Endothelial cell of umbilical vein (primary cell): ENCODE measurements at regions not wholly inside any gene's neighbourhood (a gene's known extent, or its start where the extent isn't known, plus 50 kb on each side); places are given as distances from the start of the nearest gene placed in this dataset.
"Not testable (repeated sequence)": the region's sequence is repeated elsewhere in the genome, so short reads cannot be mapped to it uniquely, and the experiment has no call there.

Source experiments
- BruUV-seq: library from RNA; stranded (reverse); fragments of 400-500 nt; replicated peaks from 2 replicates; lab custom pipeline; 2021; lab: Mats Ljungman, UMichigan
- CTCF ChIA-PET: fragments of 300-600, 350-600 bp; sonication (Branson Sonifier 250); formaldehyde crosslinking; loops from one replicate; lab custom pipeline; 2021; ENCODE audit warnings: antibody characterized with exemption, inconsistent platforms; lab: Charles Lee
- POLR2A ChIA-PET: fragments of 300-600, 350-600 bp; sonication (Branson Sonifier 250); formaldehyde crosslinking; loops from one replicate; lab custom pipeline; 2021; ENCODE audit warnings: antibody characterized with exemption, inconsistent platforms; lab: Charles Lee
- DNase-seq: peaks from one replicate; pipeline ENCODE4 v3.0.0-alpha.2; 2011; ENCODE audit warnings: low read depth, low spot score
- FAIRE-seq: peaks from 2 replicates; lab custom pipeline; 2011; peaks lifted over from hg19 to GRCh38; lab: Jason Lieb, UNC
- H2AFZ ChIP-seq: 2 replicates; pipeline ENCODE4 v1.6.0; 2012; ENCODE audit warnings: low read depth, low read length, control low read depth, inconsistent platforms
- H3K27ac ChIP-seq: 2 replicates; pipeline ENCODE4 v1.5.1; 2011; ENCODE audit warnings: low read depth, mild to moderate bottlenecking, control low read depth, low read length, moderate library complexity; ENCODE audit not compliant: insufficient read depth
- H3K27me3 ChIP-seq, 2 experiments: 2 replicates each; pipeline versions ENCODE4 v1.6.0 to v1.6.1; 2011; ENCODE audit warnings: low read length in 2 of 2, mixed read lengths in 1 of 2; ENCODE audit not compliant: control insufficient read depth in 2 of 2, insufficient read depth in 2 of 2
- H3K36me3 ChIP-seq, 2 experiments: 2 replicates in 1 of 2; 3 replicates in 1 of 2; pipeline ENCODE4 v1.5.1; 2011; ENCODE audit warnings: low read length in 2 of 2, mild to moderate bottlenecking in 1 of 2, moderate library complexity in 1 of 2; ENCODE audit not compliant: control insufficient read depth in 2 of 2, insufficient read depth in 2 of 2; ENCODE audit errors: extremely low read depth in 1 of 2
- H3K4me1 ChIP-seq: 3 replicates; pipeline ENCODE4 v1.5.1; 2011; ENCODE audit warnings: mild to moderate bottlenecking, low read length; ENCODE audit not compliant: control insufficient read depth, insufficient read depth; ENCODE audit errors: extremely low read depth
- H3K4me2 ChIP-seq: 2 replicates; pipeline ENCODE4 v1.6.1; 2011; ENCODE audit warnings: low read length, control low read depth, mixed read lengths; ENCODE audit not compliant: insufficient read depth
- H3K4me3 ChIP-seq, 3 experiments: fragments of 200-600 bp in 1 of 3; sonication (generic), shearing (Covaris generic) in 1 of 3; replicated peaks in 1 of 3; 2 replicates each; pipeline ENCODE4 v1.5.1; 2011 to 2016; ENCODE audit warnings: control low read depth in 3 of 3, low read length in 3 of 3, mild to moderate bottlenecking in 2 of 3, inconsistent platforms in 1 of 3, low read depth in 1 of 3, moderate library complexity in 1 of 3; ENCODE audit not compliant: insufficient read depth in 1 of 3
- H3K79me2 ChIP-seq: 2 replicates; pipeline ENCODE4 v1.6.0; 2012; ENCODE audit warnings: low read length, inconsistent platforms; ENCODE audit not compliant: control insufficient read depth, insufficient read depth
- H3K9ac ChIP-seq: replicated peaks from 2 replicates; pipeline ENCODE3; 2011; ENCODE audit warnings: low read length, control low read depth; ENCODE audit not compliant: insufficient read depth; ENCODE audit errors: extremely low read depth
- H3K9me1 ChIP-seq: replicated peaks from 3 replicates; pipeline ENCODE4 v1.6.0; 2011; ENCODE audit warnings: mild to moderate bottlenecking, low read length; ENCODE audit not compliant: control insufficient read depth, insufficient read depth; ENCODE audit errors: extremely low read depth
- H3K9me3 ChIP-seq: replicated peaks from 2 replicates; pipeline ENCODE4 v1.5.1; 2012; ENCODE audit warnings: low read length, inconsistent platforms; ENCODE audit not compliant: control insufficient read depth, insufficient read depth
- H4K20me1 ChIP-seq: replicated peaks from 2 replicates; pipeline ENCODE3; 2011; ENCODE audit warnings: mild to moderate bottlenecking, low read length; ENCODE audit not compliant: control insufficient read depth, insufficient read depth; ENCODE audit errors: extremely low read depth
- CTCF ChIP-seq, 2 donors: IDR thresholded peaks; 1 replicate in 1 of 2; 2 replicates in 1 of 2; pipeline ENCODE4 v1.5.1; 2011; ENCODE audit warnings: low read length in 2 of 2, mild to moderate bottlenecking in 2 of 2, moderate library complexity in 2 of 2, control low read depth in 1 of 2, inconsistent platforms in 1 of 2, low read depth in 1 of 2; ENCODE audit not compliant: insufficient read depth in 1 of 2; ENCODE audit errors: extremely low read depth in 1 of 2
- EZH2 ChIP-seq: IDR thresholded peaks from 2 replicates; pipeline ENCODE4 v1.6.1; 2012; ENCODE audit warnings: borderline replicate concordance, low read depth, mild to moderate bottlenecking, moderate library complexity, low read length, inconsistent platforms; ENCODE audit not compliant: severe bottlenecking
- FOS ChIP-seq: IDR thresholded peaks from 2 replicates; pipeline ENCODE4 v1.6.1; 2011; ENCODE audit warnings: mild to moderate bottlenecking, low read length, moderate library complexity, borderline replicate concordance; ENCODE audit not compliant: insufficient read depth
- GATA2 ChIP-seq: IDR thresholded peaks from 2 replicates; pipeline ENCODE4 v1.7.0; 2011; ENCODE audit warnings: low read depth, mild to moderate bottlenecking, moderate library complexity, mixed read lengths, low read length; ENCODE audit not compliant: insufficient read length, insufficient read depth
- JUN ChIP-seq: IDR thresholded peaks from 2 replicates; pipeline ENCODE4 v1.6.1; 2011; ENCODE audit warnings: borderline replicate concordance, low read depth; ENCODE audit not compliant: insufficient read length, insufficient read depth
- MAX ChIP-seq: IDR thresholded peaks from 2 replicates; pipeline ENCODE4 v1.6.1; 2011; ENCODE audit not compliant: insufficient read depth, insufficient read length
- MYC ChIP-seq: IDR thresholded peaks from one replicate; pipeline ENCODE4 v1.6.1; 2011; ENCODE audit warnings: mild to moderate bottlenecking, low read depth, low read length
- POLR2A ChIP-seq: IDR thresholded peaks from 2 replicates; pipeline ENCODE4 v1.6.1; 2012; ENCODE audit warnings: low read depth, mild to moderate bottlenecking, control low read depth, low read length
- POLR2AphosphoS5 ChIP-seq: IDR thresholded peaks from 2 replicates; pipeline ENCODE4 v1.6.1; 2012; ENCODE audit warnings: low read depth, mild to moderate bottlenecking, control low read depth, low read length, moderate library complexity; ENCODE audit not compliant: insufficient read depth
- dilution Hi-C: fragments of 300-500 bp; cut with MboI; formaldehyde crosslinking; loops from one replicate; pipeline ENCODE4 v1.15.0; 2019; ENCODE audit warnings: low sequenced_read_pairs; ENCODE audit not compliant: extremely low pct_ligation_motif_present
- intact Hi-C: fragments of 100-400 bp; cut with micrococcal nuclease; formaldehyde crosslinking; loops from one replicate; pipeline ENCODE4 v1.10.0; 2022

GRCh38 chr3:567488-568185 is 371.1 kb downstream of the CHL1 start:
- H3K9me1 ChIP-seq = no peaks in the 10 kb centered on the region
- no peaks in the 10 kb centered on the region for H3K36me3 ChIP-seq
- H4K20me1 ChIP-seq = no peaks in the 10 kb centered on the region
- no peak overlapping the region for H2AFZ ChIP-seq
- no peaks in the 10 kb centered on the region for H3K79me2 ChIP-seq
- no peak overlapping the region for H3K27ac ChIP-seq
- no TSS peak for BruUV-seq
- DNase-seq (no peak), FAIRE-seq (no peak)
- intact Hi-C loops (no loop called here), dilution Hi-C loops (no loop called here)
- H3K4me3 ChIP-seq = no peak overlapping the region
- no peaks in the 10 kb centered on the region for H3K9me3 ChIP-seq
- no peak overlapping the region for H3K4me2 ChIP-seq
- CTCF ChIA-PET = no interaction called here
- no peaks in the 10 kb centered on the region for H3K4me1 ChIP-seq
- POLR2A ChIA-PET = no interaction called here
- no peaks in the 10 kb centered on the region for H3K27me3 ChIP-seq
- TF ChIP-seq MYC (no peak), GATA2 (no peak), CTCF (IDR thresholded peaks at IDR 0.05; ENCODE audit: extremely low read depth in 1 of 2, insufficient read depth in 1 of 2, low read depth in 1 of 2, low read length in 2 of 2) (no peak), MAX (no peak), POLR2A (no peak), EZH2 (no peak), POLR2AphosphoS5 (no peak), FOS (no peak), JUN (no peak)
- H3K9ac ChIP-seq = no peak overlapping the region

GRCh38 chr3:579529-579928 is 383.0 kb downstream of the CHL1 start:
- H3K27me3 ChIP-seq, H3K79me2 ChIP-seq, H2AFZ ChIP-seq, H3K9me3 ChIP-seq, dilution Hi-C loops, BruUV-seq, DNase-seq, H3K36me3 ChIP-seq, H3K4me1 ChIP-seq, H3K9me1 ChIP-seq, POLR2A ChIA-PET, CTCF ChIA-PET, H3K4me2 ChIP-seq, H4K20me1 ChIP-seq, H3K27ac ChIP-seq, H3K4me3 ChIP-seq, intact Hi-C loops, FAIRE-seq, H3K9ac ChIP-seq: not testable (repeated sequence)

GRCh38 chr3:589066-589465 is 392.5 kb downstream of the CHL1 start:
- intact Hi-C loops, H3K27ac ChIP-seq, FAIRE-seq, BruUV-seq, H3K4me1 ChIP-seq, H3K27me3 ChIP-seq, H3K9me3 ChIP-seq, H3K79me2 ChIP-seq, dilution Hi-C loops, H2AFZ ChIP-seq, H3K9ac ChIP-seq, H3K4me2 ChIP-seq, H3K4me3 ChIP-seq, POLR2A ChIA-PET, CTCF ChIA-PET, H3K9me1 ChIP-seq, H3K36me3 ChIP-seq, H4K20me1 ChIP-seq, DNase-seq: not testable (repeated sequence)
